GM12801 (cell line): ENCODE measurements at regions not wholly inside any gene's neighbourhood (a gene's known extent, or its start where the extent isn't known, plus 50 kb on each side); places are given as distances from the start of the nearest gene placed in this dataset.

Experiments
- TF ChIP-seq, protein P1 (sequence below): IDR thresholded peaks from one replicate; pipeline ENCODE4 v1.5.1; 2011; ENCODE audit warnings: control low read depth; ENCODE audit not compliant: insufficient read length; ENCODE audit errors: extremely low read depth

- TF ChIP-seq, protein P1, sequence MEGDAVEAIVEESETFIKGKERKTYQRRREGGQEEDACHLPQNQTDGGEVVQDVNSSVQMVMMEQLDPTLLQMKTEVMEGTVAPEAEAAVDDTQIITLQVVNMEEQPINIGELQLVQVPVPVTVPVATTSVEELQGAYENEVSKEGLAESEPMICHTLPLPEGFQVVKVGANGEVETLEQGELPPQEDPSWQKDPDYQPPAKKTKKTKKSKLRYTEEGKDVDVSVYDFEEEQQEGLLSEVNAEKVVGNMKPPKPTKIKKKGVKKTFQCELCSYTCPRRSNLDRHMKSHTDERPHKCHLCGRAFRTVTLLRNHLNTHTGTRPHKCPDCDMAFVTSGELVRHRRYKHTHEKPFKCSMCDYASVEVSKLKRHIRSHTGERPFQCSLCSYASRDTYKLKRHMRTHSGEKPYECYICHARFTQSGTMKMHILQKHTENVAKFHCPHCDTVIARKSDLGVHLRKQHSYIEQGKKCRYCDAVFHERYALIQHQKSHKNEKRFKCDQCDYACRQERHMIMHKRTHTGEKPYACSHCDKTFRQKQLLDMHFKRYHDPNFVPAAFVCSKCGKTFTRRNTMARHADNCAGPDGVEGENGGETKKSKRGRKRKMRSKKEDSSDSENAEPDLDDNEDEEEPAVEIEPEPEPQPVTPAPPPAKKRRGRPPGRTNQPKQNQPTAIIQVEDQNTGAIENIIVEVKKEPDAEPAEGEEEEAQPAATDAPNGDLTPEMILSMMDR = no peak
These were observed 782.4 kb upstream of the EYS start for GRCh38 chr6:66489269-66489987.

DNA sequence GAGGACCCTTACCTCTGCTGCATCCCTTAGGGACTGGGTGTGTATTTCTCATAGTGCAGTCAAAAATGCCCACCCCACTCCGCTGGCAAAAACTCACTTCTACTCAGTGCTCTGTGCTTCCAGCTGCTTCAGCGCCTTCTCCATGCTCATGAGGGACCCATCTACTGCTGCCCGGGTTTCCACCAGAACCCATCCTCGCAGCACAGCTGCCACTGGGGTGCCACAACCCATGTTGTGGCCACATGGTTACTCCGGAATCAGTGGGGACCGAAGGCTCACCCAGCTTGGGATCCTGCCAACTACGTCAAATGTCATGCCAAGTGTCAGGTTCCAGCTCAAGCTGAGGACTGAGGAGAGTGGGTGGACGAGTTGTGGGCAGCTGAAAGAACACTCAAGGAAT, 774.2 kb upstream of the EYS start:
- TF ChIP-seq, protein P1 = no peak

- TF ChIP-seq, protein P1 = no peak
These were observed 771.7 kb upstream of the EYS start for GRCh38 chr6:66478705-66479104.

GRCh38 chr6:66435321-66435720, 728.3 kb upstream of the EYS start:
- TF ChIP-seq, protein P1 = no peak

DNA sequence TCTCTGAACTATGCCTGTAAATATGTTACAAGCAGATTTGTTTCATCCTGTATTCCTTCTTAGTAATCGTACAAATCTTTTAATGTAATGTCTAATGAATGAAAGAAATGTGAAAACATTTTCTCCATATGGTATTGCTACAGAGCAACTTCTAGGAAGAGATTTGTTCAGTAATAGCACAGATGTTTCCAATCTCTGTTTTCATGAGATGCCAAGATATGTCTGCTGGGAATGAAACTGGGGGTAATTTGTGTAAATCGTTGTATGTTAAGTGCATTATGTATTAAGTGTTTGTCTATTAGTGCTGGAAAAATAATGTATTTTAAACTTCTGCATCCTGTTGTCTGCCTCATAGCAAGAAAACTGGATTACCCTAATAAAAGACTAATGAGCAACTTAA, 722.2 kb upstream of the EYS start:
- TF ChIP-seq, protein P1 = no peak

DNA sequence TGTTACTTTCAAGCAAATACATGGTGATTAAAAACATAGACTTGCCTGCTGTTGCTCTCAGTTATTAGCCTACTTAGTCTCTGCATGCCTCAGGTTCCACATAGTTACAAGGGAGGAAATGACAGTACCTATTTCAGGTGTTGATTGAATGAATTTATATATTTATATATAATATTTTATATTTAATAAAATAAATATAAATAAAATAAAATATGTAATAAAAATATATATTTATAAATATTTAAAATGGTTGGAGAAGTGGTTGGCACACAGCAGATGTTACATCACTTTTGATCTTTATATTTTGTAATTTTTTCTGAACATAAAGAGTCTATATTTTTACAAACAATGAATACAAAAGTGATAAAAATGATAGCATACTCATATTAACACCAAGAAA, 716.0 kb upstream of the EYS start:
- TF ChIP-seq, protein P1 = no peak

DNA sequence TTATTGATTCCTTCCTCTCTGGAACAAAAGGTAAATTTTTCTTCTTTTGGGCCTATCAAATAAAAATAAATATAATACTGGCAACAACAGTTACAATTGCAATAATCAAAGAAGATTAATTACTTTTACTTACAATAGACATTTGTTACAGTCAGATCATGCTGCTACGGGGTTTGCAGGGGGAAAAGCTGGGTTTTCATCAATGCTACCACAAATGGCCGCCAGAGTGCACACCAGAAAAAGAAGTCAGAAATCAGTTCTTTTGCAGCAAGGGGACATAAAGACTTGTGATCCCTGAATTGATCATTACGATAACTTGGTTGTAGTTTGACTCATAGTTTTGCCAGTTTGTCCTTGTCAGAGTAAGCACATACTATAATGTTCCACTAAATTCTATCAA, 714.5 kb upstream of the EYS start:
- TF ChIP-seq, protein P1 = no peak

- TF ChIP-seq, protein P1 = no peak
These were observed 711.9 kb upstream of the EYS start for GRCh38 chr6:66418906-66419305.
